Breast epithelium (tissue), 3 donors: ENCODE measurements at regions not wholly inside any gene's neighbourhood (a gene's known extent, or its start where the extent isn't known, plus 50 kb on each side); places are given as distances from the start of the nearest gene placed in this dataset.

Experiments
- POLR2A ChIP-seq: fragments of 450-650 bp; IDR thresholded peaks from one replicate; pipeline ENCODE4 v1.6.1; 2016; ENCODE audit warnings: antibody characterized with exemption, mild to moderate bottlenecking, moderate library complexity
- POLR2AphosphoS5 ChIP-seq, 3 donors: sonication (generic); formaldehyde crosslinking; IDR thresholded peaks; one replicate each; pipeline ENCODE4 v1.6.1; 2017; ENCODE audit warnings: antibody characterized with exemption in 3 of 3
- TF ChIP-seq, protein P1 (sequence below), 3 donors: fragments of 450-650 bp; IDR thresholded peaks; one replicate each; pipeline ENCODE4 v1.5.1; 2016 to 2017; ENCODE audit warnings: antibody characterized with exemption in 3 of 3, mild to moderate bottlenecking in 3 of 3, moderate library complexity in 3 of 3

DNA sequence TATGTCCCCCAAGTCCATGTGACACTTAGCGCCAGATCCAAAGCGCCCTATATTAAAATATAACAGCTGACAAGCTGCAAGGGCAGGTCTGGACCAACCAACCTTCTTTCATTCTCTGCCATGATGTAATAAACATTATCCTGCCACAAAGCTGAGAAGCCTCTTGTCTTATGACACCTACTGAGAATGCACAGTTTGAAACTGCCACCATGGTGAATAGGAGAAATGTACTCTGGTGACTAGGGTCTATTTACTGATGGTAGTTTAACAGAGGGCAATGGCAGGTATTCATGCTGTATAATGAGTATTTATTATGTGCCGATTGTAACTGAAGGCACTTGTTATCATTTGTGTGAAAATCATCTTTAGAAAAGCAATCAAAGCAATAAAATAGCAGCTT, 634.0 kb downstream of the OTOL1 start:
- TF ChIP-seq, protein P1, sequence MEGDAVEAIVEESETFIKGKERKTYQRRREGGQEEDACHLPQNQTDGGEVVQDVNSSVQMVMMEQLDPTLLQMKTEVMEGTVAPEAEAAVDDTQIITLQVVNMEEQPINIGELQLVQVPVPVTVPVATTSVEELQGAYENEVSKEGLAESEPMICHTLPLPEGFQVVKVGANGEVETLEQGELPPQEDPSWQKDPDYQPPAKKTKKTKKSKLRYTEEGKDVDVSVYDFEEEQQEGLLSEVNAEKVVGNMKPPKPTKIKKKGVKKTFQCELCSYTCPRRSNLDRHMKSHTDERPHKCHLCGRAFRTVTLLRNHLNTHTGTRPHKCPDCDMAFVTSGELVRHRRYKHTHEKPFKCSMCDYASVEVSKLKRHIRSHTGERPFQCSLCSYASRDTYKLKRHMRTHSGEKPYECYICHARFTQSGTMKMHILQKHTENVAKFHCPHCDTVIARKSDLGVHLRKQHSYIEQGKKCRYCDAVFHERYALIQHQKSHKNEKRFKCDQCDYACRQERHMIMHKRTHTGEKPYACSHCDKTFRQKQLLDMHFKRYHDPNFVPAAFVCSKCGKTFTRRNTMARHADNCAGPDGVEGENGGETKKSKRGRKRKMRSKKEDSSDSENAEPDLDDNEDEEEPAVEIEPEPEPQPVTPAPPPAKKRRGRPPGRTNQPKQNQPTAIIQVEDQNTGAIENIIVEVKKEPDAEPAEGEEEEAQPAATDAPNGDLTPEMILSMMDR (IDR thresholded peaks at IDR 0.05), result no peak
- TF ChIP-seq POLR2AphosphoS5 (IDR thresholded peaks at IDR 0.05) (no peak), POLR2A (no peak)
